Glutamatergic neuron (in vitro differentiated cells): ENCODE measurements at regions not wholly inside any gene's neighbourhood (a gene's known extent, or its start where the extent isn't known, plus 50 kb on each side); places are given as distances from the start of the nearest gene placed in this dataset.

Experiments used
- DNase-seq: peaks from one replicate; pipeline ENCODE4 v3.0.0; 2022
- H3K27ac Mint-ChIP-seq: one replicate; pipeline ENCODE4 v1.8.0; 2020; ENCODE audit warnings: mild to moderate bottlenecking, mixed read lengths, inconsistent platforms; ENCODE audit not compliant: unreplicated experiment
- H3K27me3 Mint-ChIP-seq: one replicate; pipeline ENCODE4 v1.8.0; 2020; ENCODE audit warnings: mild to moderate bottlenecking, moderate library complexity, mixed read lengths, inconsistent platforms; ENCODE audit not compliant: unreplicated experiment
- H3K36me3 Mint-ChIP-seq: one replicate; pipeline ENCODE4 v1.8.0; 2020; ENCODE audit warnings: mild to moderate bottlenecking, mixed read lengths, inconsistent platforms; ENCODE audit not compliant: unreplicated experiment
- H3K4me1 Mint-ChIP-seq: one replicate; pipeline ENCODE4 v1.8.0; 2020; ENCODE audit warnings: mild to moderate bottlenecking, low read depth, mixed read lengths, inconsistent platforms; ENCODE audit not compliant: unreplicated experiment
- H3K4me3 Mint-ChIP-seq: one replicate; pipeline ENCODE4 v1.8.0; 2020; ENCODE audit warnings: mild to moderate bottlenecking, mixed read lengths, inconsistent platforms; ENCODE audit not compliant: unreplicated experiment
- H3K9me3 Mint-ChIP-seq: one replicate; pipeline ENCODE4 v1.8.0; 2020; ENCODE audit warnings: mild to moderate bottlenecking, moderate library complexity, mixed read lengths, inconsistent platforms; ENCODE audit not compliant: unreplicated experiment
- TF ChIP-seq, protein P1 (sequence below): fragments of 200-600 bp; sonication (generic); IDR thresholded peaks from one replicate; pipeline ENCODE4 v1.5.0; 2021; ENCODE audit not compliant: partially characterized antibody, unreplicated experiment

DNA sequence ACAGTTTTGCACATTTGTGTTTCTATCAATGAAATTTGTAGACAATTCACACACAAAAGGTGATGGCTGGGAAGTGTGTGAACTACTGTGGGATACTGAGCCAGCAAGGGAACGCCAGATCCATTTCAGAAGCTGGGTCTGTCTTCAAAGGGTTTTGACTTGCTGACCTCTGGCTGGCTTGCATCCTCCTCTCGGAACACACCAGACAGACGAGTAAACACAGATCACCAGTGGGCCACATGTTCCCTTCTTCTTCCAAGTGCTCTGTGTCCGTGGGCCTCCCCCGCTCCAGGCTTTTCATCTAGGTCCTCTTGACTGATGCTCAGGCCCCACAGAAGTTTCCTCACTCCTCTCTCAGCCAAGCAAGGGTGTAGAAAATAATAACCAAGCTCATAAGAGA, 122.2 kb upstream of the OSR1 start:
- Mint-ChIP-seq H3K27me3 (no peaks in the 10 kb centered on the region), H3K4me1 (no peaks in the 10 kb centered on the region)

GRCh38 chr2:19479666-19480065, 121.2 kb upstream of the OSR1 start:
- no peaks in the 10 kb centered on the region for H3K27me3 Mint-ChIP-seq
- DNase-seq: no peak
- TF ChIP-seq, protein P1, sequence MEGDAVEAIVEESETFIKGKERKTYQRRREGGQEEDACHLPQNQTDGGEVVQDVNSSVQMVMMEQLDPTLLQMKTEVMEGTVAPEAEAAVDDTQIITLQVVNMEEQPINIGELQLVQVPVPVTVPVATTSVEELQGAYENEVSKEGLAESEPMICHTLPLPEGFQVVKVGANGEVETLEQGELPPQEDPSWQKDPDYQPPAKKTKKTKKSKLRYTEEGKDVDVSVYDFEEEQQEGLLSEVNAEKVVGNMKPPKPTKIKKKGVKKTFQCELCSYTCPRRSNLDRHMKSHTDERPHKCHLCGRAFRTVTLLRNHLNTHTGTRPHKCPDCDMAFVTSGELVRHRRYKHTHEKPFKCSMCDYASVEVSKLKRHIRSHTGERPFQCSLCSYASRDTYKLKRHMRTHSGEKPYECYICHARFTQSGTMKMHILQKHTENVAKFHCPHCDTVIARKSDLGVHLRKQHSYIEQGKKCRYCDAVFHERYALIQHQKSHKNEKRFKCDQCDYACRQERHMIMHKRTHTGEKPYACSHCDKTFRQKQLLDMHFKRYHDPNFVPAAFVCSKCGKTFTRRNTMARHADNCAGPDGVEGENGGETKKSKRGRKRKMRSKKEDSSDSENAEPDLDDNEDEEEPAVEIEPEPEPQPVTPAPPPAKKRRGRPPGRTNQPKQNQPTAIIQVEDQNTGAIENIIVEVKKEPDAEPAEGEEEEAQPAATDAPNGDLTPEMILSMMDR: no peak
- H3K4me3 Mint-ChIP-seq: no peak overlapping the region
- no peaks in the 10 kb centered on the region for H3K36me3 Mint-ChIP-seq
- no peaks in the 10 kb centered on the region for H3K4me1 Mint-ChIP-seq
- H3K27ac Mint-ChIP-seq: no peak overlapping the region
- H3K9me3 Mint-ChIP-seq: no peaks in the 10 kb centered on the region

More for the DNA sequence above, 122.2 kb upstream of the OSR1 start:
- Mint-ChIP-seq H3K36me3 (no peaks in the 10 kb centered on the region), H3K4me3 (no peak overlapping the region), H3K9me3 (no peaks in the 10 kb centered on the region), H3K27ac (no peak overlapping the region)
- no peak for DNase-seq
- TF ChIP-seq, protein P1: no peak

GRCh38 chr2:19478409-19478808, 120.0 kb upstream of the OSR1 start:
- Mint-ChIP-seq H3K27me3 (no peaks in the 10 kb centered on the region), H3K27ac (no peak overlapping the region), H3K4me1 (no peaks in the 10 kb centered on the region), H3K9me3 (no peaks in the 10 kb centered on the region), H3K36me3 (no peaks in the 10 kb centered on the region), H3K4me3 (no peak overlapping the region)
- no peak for DNase-seq
- TF ChIP-seq, protein P1: no peak

GRCh38 chr2:19476327-19476726, 117.9 kb upstream of the OSR1 start:
- no peaks in the 10 kb centered on the region for H3K27me3 Mint-ChIP-seq
- no peaks in the 10 kb centered on the region for H3K9me3 Mint-ChIP-seq
- H3K36me3 Mint-ChIP-seq: no peaks in the 10 kb centered on the region
- H3K27ac Mint-ChIP-seq: no peak overlapping the region
- no peaks in the 10 kb centered on the region for H3K4me1 Mint-ChIP-seq
- DNase-seq: no peak
- TF ChIP-seq, protein P1: no peak
- H3K4me3 Mint-ChIP-seq: no peak overlapping the region

DNA sequence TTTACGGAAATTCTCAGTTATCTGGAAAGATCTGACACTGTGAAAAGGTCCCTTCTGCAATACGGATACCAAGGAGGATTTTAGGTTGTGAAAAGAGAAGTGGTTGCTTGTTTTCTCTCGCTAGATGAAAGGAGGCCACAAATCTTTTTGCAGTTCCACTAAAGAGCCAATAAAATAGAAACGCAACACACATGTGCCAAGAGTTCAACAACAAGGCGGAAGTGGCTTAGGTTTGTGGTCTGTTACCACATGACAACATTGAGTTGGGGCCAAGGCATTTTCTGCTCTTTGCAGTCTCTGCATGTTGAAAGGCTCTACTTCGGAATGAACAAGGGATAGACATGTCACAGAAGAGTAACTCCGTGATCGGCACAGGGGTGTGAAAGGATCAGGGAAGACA, 115.7 kb upstream of the OSR1 start:
- H3K27ac Mint-ChIP-seq: no peak overlapping the region
- H3K4me1 Mint-ChIP-seq: no peaks in the 10 kb centered on the region
- H3K27me3 Mint-ChIP-seq: no peaks in the 10 kb centered on the region
- H3K36me3 Mint-ChIP-seq: no peaks in the 10 kb centered on the region
- DNase-seq: no peak
- no peaks in the 10 kb centered on the region for H3K9me3 Mint-ChIP-seq
- no peak overlapping the region for H3K4me3 Mint-ChIP-seq
- TF ChIP-seq, protein P1: no peak
